Brain microvascular endothelial cell (primary cell): ENCODE measurements at regions not wholly inside any gene's neighbourhood (a gene's known extent, or its start where the extent isn't known, plus 50 kb on each side); places are given as distances from the start of the nearest gene placed in this dataset.

Source experiments
- DNase-seq: peaks from one replicate; pipeline ENCODE4 v3.0.0-alpha.2; 2020
- H3K27ac ChIP-seq: fragments of 250-450 bp; sonication (Bioruptor Pico); 2 replicates; pipeline ENCODE4 v1.5.1; 2020; ENCODE audit warnings: mild to moderate bottlenecking, moderate library complexity
- H3K27me3 ChIP-seq: fragments of 250-450 bp; sonication (Bioruptor Pico); replicated peaks from 2 replicates; pipeline ENCODE4 v1.5.1; 2020; ENCODE audit warnings: mild to moderate bottlenecking
- H3K36me3 ChIP-seq: fragments of 250-450 bp; sonication (Bioruptor Pico); replicated peaks from 2 replicates; pipeline ENCODE4 v1.5.1; 2020; ENCODE audit warnings: mild to moderate bottlenecking
- H3K4me3 ChIP-seq: 2 replicates; pipeline ENCODE4 v1.5.1; 2011; ENCODE audit warnings: low read depth, mild to moderate bottlenecking, control low read depth, low read length, moderate library complexity
- CTCF ChIP-seq: IDR thresholded peaks from 2 replicates; pipeline ENCODE4 v1.5.1; 2011; ENCODE audit warnings: low read depth, mild to moderate bottlenecking, moderate library complexity, low read length, control low read depth, inconsistent platforms; ENCODE audit errors: missing control alignments
- in situ Hi-C: cut with HindIII; loops from 2 replicates; pipeline ENCODE4 v1.10.0; 2017; ENCODE audit warnings: low sequenced_read_pairs, low pct_ligation_motif_present

- Histone ChIP-seq H3K27me3 (no peaks in the 10 kb centered on the region), H3K36me3 (no peaks in the 10 kb centered on the region), H3K4me3 (no peak overlapping the region), H3K27ac (no peak overlapping the region)
- DNase-seq, result no peak
- no peak for TF ChIP-seq CTCF
- in situ Hi-C loops, result no loop called here
These were observed 58.7 kb upstream of the POU3F1 start for GRCh38 chr1:38105267-38105666.

DNA sequence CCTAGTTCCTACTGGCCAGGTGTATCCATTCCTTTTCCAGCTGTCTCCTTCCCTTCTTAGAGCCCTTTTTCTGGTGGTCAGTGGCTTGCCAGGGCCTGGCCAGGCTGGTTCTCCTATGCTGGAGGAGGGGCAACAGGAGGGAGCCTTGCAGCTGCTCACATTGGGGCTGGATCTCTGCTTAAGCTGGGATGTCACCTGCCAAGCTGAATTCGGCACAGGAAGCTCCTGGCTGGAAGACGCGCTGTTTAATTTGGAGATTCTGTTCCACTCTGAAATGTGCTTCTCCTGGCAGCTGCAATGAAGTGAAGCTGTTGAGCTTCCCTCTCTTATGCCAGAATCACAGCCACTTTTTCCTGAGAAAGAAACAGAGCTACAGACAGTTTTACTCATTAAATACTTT is 56.0 kb upstream of the POU3F1 start:
- in situ Hi-C loops, result no loop called here

DNA sequence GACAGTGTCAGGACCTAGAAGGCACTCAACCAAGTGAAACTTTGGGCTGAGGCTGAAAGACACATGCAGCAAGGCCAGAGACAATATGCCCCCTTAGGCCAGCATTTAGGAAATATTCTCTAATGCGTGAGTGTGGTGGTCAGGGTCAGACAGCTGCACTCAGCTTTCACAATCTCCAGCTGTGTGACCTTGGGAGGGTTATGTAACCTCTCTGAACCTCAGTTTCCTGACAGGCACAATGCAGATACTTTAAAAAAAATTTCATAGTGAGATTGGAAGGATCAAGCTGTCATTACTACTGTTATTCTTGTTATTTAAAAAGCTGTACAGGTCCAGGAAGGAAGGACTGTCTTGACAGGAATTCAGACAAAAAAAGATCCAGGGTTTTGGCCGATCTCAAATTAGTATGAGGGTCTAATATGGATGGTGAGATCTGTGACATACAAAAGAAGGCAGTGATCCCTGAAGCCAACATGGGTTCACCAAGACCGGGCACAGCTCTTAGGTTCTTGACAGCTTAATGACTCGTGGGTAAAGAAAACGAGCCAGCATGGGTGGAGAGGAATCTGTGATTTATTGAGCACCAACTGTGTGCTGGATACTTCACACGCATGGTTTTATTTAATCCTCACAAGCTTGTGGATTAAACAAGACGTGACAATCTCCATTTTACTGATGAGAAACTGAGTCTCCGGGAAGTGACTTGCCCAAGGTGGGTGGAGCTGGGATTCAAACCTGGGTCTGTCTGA is 54.6 kb upstream of the POU3F1 start:
- Histone ChIP-seq H3K27ac (no peak overlapping the region), H3K36me3 (no peaks in the 10 kb centered on the region), H3K4me3 (no peak overlapping the region), H3K27me3 (no peaks in the 10 kb centered on the region)
- in situ Hi-C loops, result no loop called here
- no peak for TF ChIP-seq CTCF
- DNase-seq, result no peak

More for the DNA sequence above, 56.0 kb upstream of the POU3F1 start:
- no peak for DNase-seq
- Histone ChIP-seq H3K27me3 (no peaks in the 10 kb centered on the region), H3K4me3 (no peak overlapping the region), H3K27ac (no peak overlapping the region), H3K36me3 (no peaks in the 10 kb centered on the region)
- TF ChIP-seq CTCF, result no peak

GRCh38 chr1:38098101-38098847 is 51.7 kb upstream of the POU3F1 start:
- Histone ChIP-seq H3K4me3 (no peak overlapping the region), H3K27me3 (peaks cover 3% of the 10 kb centered on the region), H3K27ac (no peak overlapping the region), H3K36me3 (no peaks in the 10 kb centered on the region)
- TF ChIP-seq CTCF, result no peak
- in situ Hi-C loops, result no loop called here
- DNase-seq, result no peak

DNA sequence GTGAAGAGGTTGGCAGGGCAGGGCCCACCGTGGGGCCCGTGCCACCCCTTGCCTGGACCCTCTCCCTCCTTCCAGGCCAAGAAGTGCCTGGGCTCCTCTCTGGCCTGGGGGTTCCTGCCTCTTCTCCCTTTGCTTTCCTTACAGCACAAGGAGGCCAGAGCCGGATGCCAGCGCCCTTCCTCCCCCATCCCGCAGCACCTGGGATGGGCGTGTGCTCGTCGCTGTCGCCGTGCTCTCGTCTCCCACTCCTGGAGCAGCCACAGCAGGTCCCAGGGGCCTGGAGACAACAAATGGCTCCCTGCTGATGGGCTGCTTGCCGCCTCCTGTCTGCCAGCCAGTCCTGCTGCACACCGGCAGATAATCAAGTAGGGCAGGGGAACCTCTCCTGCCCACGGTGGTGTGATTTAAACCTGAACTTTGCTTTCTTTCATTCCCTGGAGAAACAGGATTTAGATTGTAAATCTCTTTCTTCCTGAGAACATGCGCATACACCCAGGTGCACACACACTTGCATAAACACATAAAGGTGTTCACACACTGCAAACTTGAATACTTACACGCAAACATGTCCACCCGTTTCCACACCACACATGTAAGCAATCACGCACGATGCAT is 50.8 kb upstream of the POU3F1 start:
- H3K4me3 ChIP-seq, result no peak overlapping the region
- no peak for DNase-seq
- TF ChIP-seq CTCF, result no peak
- H3K36me3 ChIP-seq, result no peaks in the 10 kb centered on the region
- in situ Hi-C loops, result no loop called here
- H3K27ac ChIP-seq, result no peak overlapping the region
- peaks cover 5% of the 10 kb centered on the region for H3K27me3 ChIP-seq
